ENCODE measurements at regions not wholly inside any gene's neighbourhood (a gene's known extent, or its start where the extent isn't known, plus 50 kb on each side); places are given as distances from the start of the nearest gene placed in this dataset.
"Not testable (repeated sequence)": the region's sequence is repeated elsewhere in the genome, so short reads cannot be mapped to it uniquely, and the experiment has no call there.

- no peak for DNase-seq (ENCODE audit: low read depth)
- TF ChIP-seq CTCF (IDR thresholded peaks at IDR 0.05; ENCODE audit: control insufficient read depth, insufficient read depth, low read depth, low read length, missing control alignments): no peak
- no peak overlapping the region for H3K4me3 ChIP-seq (ENCODE audit: control insufficient read depth, low read depth, low read length)
These were observed 110.8 kb upstream of the JCAD start for GRCh38 chr10:30170146-30170545.

GRCh38 chr10:30169342-30169741 is 110.0 kb upstream of the JCAD start:
- DNase-seq (ENCODE audit: low read depth): no peak
- TF ChIP-seq CTCF (IDR thresholded peaks at IDR 0.05; ENCODE audit: control insufficient read depth, insufficient read depth, low read depth, low read length, missing control alignments): no peak
- H3K4me3 ChIP-seq (ENCODE audit: control insufficient read depth, low read depth, low read length): no peak overlapping the region

- H3K4me3 ChIP-seq (ENCODE audit: control insufficient read depth, low read depth, low read length): no peak overlapping the region
- no peak for TF ChIP-seq CTCF (IDR thresholded peaks at IDR 0.05; ENCODE audit: control insufficient read depth, insufficient read depth, low read depth, low read length, missing control alignments)
- DNase-seq (ENCODE audit: low read depth): no peak
These were observed 107.5 kb upstream of the JCAD start for GRCh38 chr10:30166929-30167328.

GRCh38 chr10:30163410-30163809 is 104.0 kb upstream of the JCAD start:
- DNase-seq (ENCODE audit: low read depth); H3K4me3 ChIP-seq (ENCODE audit: control insufficient read depth, low read depth, low read length): not testable (repeated sequence)

GRCh38 chr10:30162796-30163195 is 103.4 kb upstream of the JCAD start:
- H3K4me3 ChIP-seq (ENCODE audit: control insufficient read depth, low read depth, low read length); DNase-seq (ENCODE audit: low read depth): not testable (repeated sequence)

- DNase-seq (ENCODE audit: low read depth): no peak
- no peak for TF ChIP-seq CTCF (IDR thresholded peaks at IDR 0.05; ENCODE audit: control insufficient read depth, insufficient read depth, low read depth, low read length, missing control alignments)
- no peak overlapping the region for H3K4me3 ChIP-seq (ENCODE audit: control insufficient read depth, low read depth, low read length)
These were observed 101.0 kb upstream of the JCAD start for GRCh38 chr10:30160271-30160982.

- H3K4me3 ChIP-seq (ENCODE audit: control insufficient read depth, low read depth, low read length); DNase-seq (ENCODE audit: low read depth): not testable (repeated sequence)
These were observed 100.2 kb upstream of the JCAD start for GRCh38 chr10:30159614-30160013.

- TF ChIP-seq CTCF (IDR thresholded peaks at IDR 0.05; ENCODE audit: control insufficient read depth, insufficient read depth, low read depth, low read length, missing control alignments): no peak
- no peak overlapping the region for H3K4me3 ChIP-seq (ENCODE audit: control insufficient read depth, low read depth, low read length)
- DNase-seq (ENCODE audit: low read depth): no peak
These were observed 99.1 kb upstream of the JCAD start for GRCh38 chr10:30158325-30158960.
